NCI-H2081 (cell line): ENCODE measurements at regions not wholly inside any gene's neighbourhood (a gene's known extent, or its start where the extent isn't known, plus 50 kb on each side); places are given as distances from the start of the nearest gene placed in this dataset.
"Not testable (repeated sequence)": the region's sequence is repeated elsewhere in the genome, so short reads cannot be mapped to it uniquely, and the experiment has no call there.

Source experiments
- DNase-seq, 2 experiments: peaks; one replicate each; lab custom pipeline; 2025; lab: John Stamatoyannopoulos, UW

DNA sequence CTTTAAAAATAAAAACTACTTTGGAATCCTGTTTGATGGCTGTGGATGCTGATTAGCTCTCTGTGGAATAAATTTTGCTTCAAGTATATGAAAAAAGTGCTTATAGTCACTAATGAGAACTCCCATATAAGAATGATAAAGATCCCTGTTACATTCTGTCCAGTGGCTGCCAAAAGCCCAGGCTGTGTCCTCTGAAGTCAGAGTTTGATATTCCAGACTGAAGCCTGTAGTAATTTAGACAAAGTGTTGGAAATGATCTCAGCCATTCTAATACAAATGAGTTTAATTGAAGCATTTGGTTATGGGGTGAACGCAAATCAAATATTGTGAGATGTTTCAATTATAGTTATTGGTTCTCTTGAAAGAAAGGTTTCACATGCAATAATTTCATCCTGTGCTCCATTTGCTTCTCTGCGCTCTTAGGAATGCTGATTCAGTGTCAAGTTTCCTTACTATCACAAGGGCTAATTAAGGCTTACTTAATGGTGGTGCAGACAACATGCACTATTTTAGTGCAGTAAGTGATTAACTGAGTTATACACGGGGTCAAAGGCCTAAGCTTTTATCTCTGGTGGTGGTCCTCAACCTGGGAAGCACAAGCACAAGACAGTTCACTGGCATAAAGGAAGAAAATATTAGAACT is 867.6 kb downstream of the SORCS1 start:
- DNase-seq: no peak

DNA sequence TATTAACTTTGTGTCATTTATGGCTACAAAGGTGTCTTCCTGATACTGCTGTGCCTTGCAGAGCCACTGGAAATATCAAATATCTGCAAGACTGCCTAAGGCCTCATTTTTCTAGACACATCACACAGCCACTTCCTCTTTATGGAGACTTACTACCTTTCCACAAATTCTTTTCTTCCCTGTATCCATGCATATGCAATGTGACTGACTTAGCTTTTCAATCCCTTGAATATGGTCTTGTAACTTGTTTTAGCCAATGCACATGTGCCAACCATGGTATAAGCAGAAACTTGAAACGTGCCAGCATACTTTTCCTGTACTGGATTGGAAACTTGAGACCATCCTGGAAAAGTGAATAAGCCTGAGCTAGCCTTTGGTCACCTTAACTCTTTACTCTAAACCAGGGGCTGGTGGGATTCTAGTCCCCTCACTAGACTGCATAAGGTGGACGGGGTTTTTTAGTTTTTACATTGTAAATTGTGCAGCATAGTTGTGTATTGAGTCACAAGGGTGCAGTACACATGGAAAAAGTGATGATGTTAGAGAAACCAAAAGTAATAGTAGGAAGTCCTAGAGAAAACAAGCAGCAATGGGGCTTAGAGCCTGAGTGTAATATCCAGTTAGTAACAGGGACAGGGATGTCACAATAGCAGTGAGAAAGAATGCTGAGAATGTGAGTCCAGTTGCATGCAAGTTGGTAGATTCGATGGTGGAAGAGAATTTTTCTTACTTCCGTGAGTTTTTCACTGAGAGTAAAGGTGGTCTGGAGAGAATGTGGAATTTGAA is 879.5 kb downstream of the SORCS1 start:
- no peak for DNase-seq

DNA sequence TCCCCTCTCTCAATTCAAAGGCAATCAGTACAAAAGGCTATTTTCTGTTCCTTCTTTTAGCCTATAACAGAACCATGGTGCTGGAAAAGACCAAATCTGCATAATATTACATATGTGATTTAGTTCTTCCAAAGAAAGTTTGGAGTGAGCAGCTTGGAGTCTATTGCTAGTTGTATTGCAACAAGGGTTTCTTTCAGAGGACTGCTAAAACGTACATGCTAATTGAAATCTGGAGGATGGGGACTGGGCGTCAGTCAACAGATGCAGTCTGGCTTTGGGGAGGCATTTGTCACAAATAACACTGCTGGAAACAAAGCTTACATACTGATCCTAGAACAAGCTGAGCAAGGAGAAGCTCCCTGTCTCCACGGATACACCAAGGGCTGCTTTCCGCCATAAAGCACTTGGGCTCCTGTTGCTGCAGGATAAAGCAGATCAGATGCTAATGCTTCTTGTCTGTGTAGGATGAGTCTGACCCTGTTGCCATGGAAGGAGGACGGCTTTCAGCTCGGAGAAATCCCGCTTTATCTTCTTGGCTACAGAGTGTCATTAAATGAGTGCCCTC is 883.5 kb downstream of the SORCS1 start:
- no peak for DNase-seq

DNA sequence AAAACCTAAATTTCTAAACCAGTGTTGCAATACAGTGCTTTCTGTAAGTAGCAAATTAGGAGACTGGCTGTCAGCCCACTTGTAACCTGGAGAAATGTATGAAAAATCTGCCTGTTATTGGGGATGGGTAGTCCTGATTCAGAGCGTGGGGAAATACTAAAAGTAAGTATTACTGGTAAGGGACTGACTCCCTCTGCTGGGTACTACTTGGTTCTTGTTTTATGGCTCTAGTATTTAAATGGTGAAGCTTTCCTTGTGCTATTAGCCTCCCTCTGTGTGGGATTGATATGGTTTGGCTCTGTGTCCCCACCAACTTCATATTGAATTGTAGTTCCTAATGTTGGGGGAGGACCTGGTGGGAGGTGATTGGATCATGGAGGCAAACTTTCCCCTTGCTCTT is 886.1 kb downstream of the SORCS1 start:
- DNase-seq: no peak

DNA sequence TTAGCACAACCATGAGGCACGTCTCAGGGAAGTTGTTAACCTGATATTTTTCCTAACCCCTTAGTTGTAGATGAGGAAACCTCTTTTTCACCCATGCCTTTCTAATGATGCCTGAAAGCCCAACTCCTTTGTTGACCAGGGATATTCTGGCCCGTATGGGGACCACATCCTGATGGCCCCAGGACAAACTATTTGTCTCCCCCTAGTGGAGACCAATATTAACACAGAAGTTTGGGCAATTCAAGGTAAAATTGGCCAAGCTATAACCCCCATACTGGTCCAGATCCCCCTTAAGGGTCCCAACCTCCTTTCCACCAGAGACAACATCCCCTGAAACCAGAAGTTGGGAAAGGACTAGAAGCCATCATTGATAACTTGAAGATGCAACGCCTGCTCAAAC is 893.3 kb downstream of the SORCS1 start:
- no peak for DNase-seq

DNA sequence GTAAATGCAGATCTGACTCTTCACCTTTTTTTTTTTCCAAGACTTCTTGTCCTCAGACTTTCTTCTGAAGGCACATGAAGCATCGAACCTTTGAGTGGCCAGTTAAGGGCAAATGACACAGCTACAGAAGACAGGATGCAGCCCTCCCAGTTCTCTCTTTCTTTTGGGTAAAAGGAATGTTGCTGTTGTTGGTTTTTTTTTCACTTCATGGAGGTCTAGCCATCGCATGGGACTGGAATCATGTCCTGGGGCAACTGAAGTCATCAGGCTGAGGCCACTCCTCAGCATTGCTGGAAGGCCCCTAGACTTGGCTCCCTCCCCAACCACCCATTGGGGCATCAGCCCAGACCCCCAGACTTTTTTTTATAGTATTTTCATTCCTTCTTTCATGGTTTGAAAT is 896.5 kb downstream of the SORCS1 start:
- no peak for DNase-seq

DNA sequence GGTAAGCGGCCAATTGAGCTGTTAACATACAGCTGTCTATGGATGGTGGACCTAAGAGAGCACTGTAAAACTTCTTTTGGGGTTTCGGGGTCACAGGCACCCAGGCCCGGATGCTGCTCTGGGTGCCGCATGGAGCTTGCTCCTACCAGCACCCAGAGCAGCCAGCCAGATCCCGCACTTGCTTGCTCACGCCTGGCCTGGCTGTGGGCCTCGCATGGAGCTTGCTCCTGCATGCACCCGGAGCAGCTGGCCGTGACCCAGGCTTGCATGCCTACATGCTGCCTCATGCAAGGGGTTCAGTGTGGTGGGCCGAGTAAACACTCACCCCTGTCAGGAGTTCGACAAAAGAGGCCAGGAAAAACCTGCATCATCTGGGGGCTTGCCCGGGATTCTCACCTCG is 896.9 kb downstream of the SORCS1 start:
- no peak for DNase-seq

DNA sequence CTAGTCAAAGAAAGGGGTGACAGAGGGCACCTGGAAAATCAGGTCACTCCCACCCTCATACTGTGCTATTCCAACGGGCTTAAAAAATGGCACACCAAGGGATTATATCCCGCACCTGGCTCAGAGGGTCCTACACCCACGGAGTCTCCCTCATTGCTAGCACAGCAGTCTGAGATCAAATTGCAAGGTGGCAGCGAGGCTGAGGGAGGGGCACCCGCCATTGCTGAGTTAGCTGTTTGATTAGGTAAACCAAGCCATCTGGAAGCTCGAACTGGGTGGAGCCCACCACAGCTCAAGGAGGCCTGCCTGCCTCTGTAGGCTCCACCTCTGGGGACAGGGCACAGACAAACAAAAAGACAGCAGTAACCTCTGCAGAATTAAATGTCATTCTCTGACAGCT is 907.1 kb downstream of the SORCS1 start:
- not testable (repeated sequence) for DNase-seq

DNA sequence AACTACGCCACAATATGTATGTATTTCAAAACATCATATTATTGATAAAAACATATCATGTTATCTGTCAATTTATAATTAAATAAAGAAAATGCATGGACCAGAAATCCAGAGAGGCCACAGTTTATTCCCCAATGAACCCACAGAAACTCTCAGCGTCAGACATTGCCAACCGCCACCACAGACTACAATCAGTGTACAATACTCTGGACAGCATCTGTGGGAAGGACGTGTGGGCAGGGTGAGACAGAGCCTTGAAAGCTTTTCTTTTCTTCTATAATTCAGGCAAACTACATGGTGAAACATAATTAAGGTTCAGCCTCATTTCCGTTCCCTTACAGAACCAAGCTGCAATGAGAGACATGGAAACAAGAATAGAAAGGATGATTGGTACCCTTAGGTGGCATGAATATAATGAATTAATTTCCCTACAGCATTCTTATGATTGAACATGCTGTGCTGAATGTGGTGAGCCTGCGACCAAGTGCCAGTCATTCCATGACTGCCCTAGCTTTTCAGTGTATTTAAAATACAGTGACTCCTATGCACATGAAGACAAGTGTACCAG is 909.3 kb downstream of the SORCS1 start:
- DNase-seq: no peak

DNA sequence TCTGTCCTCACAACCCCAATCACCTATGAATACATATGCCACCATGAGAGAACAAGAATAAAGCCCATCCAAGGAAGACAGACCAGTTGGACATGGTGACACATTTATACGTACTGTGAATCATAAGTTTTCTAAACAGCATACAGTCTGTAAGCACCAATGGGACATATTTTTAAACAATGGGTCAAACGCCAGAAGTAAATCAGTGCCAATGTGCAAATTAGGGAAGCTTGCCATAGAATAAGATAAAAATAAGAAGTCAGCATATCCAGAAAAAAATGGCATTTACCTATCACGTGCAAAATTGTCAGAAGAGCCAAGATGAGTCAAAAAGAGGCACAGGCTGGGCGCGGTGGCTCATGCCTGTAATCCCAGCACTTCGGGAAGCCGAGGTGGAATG is 910.4 kb downstream of the SORCS1 start:
- no peak for DNase-seq

DNA sequence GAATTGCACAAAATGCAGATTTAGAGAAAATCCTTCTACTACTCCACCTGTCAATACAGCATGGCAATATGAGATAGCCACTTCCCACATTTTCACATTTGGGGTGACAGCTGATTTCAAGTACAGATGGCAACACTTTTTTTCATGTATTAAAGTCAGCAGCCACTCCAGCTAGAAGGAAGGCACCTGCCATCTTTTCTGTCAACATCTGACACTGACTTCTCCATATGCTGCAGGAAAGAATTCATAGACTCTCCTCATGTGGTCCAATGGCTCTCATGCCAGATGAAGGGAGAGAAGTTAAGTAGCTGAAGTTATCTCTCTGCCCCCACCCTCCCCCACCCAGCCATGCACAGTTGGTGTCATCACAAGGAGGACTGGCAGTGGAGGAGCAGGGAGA is 912.0 kb downstream of the SORCS1 start:
- DNase-seq: no peak

DNA sequence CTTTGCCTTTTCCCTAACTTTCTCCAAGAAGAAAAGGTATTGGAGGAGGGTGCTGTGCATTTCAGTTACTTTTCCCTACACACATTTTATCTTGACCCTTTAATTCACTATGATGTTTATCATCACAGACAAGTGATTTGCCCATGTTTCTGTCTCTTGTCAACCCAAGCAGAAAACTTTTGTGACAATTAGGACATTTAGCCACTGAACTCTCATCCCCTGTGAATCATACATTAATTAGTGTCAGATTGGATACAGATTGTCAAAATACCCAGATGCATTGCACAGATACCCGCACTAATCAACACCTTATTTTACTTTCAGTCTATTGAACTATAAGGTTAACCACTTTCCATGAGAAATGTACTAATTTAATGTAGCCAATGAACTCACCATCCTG is 912.9 kb downstream of the SORCS1 start:
- no peak for DNase-seq

DNA sequence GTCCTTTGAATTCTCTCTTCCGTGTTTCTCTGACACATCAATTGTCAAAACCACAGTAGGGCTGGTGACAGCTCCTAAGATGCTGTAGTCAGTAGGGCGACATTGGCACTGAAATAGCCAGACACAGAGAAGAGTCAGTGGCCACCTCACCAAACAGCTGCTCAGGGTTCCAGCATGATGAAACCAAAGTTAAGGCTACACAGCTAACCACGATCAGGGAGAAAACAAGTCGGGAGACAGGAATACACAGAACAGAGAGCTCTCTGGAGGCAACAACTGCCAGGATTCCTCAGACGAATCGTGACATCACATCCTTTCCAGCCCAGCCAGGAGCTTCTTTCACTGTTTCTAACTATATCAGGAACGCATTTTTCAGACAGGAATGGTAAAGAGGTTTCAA is 922.2 kb downstream of the SORCS1 start:
- DNase-seq: no peak

DNA sequence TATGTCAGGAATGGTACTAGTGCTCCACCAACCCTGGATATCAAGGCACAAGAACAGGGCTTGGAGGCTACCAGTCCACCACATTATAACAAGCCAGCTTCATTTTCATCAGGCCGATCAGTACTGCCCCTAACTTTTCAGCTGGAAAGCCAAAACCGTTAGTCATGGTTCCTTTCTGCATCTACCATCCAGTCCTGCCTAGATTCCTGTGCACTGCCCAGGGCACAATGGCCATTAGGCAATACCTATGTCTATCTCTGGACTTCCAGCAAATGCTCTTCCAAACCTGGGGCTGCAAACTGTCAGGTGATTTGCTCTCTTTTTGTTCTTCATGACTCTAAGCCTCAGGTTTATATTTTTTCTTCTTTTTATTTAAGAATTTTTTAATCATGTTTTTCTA is 937.7 kb downstream of the SORCS1 start:
- no peak for DNase-seq

DNA sequence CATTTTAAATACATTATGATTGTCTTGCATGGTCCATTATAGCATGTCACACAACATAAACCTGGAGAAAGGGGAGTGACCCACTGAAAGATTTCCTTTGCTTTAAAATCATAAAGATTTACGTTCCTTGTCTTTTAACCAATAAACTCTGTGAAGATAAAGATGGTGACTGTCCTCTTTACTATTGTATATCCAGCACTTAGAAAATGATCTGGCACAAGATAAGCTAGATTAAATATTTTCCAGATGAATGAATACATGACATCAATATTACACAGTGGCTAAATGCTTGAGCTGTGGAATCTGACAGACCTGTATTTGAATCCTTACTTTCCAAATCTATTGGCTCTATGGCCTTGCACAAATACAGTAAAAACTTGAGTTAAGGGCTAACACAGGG is 938.4 kb downstream of the SORCS1 start:
- DNase-seq: no peak

DNA sequence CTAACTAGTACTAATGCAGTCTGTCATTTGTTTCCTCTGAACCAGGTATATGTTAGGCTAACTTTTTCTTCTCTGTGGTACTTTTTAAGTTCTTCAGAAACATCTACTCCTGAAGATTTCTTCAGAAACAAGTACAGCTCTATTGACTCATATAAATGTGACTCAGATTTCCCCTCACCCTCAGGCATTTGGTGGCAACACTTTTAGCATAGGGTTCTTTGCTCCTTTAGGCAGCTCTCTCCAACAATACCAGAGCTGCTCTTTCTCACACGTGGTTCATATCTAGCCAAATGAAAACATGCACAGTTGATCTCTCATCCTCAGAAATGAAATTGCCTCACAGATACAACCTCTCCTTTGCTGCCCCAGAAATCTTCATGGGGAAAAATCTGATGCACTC is 939.8 kb downstream of the SORCS1 start:
- no peak for DNase-seq

DNA sequence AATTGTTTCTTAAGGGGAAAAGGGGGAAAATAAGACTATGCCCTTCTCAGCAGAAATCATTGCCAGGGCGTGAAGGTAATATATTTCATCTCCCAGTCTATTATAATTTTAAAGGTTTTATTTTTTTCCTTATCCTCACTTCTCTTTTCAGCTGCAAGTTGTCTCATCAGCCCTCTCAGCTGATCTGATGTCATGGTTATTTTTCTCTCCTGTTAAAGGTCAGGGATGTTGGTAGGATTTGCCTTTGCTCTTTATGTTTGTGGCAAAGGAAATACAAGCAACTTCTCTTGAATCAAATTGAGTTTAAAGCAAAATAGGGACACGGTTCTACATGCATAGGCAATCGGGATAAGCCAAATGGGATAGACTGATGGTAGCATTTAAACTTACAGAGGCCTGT is 946.9 kb downstream of the SORCS1 start:
- no peak for DNase-seq

DNA sequence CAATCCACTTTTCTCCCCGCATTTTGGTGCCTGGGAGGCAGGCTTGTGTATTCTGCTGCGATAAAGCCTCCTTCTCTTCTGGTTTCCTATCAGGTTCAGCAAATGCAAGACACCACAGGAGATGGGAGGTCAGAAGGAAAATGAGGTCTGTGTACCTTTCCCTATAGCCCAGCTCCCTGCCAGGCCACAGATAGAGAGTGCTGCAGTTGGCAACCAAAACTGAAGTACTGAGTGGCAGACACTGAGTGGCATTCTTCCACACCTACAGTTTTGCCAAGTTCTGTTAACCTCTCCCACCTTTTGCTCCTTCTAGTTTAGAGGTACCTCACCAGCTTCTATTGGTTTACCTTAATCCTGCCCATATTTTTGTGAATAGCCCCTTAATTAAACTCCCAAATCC is 948.4 kb downstream of the SORCS1 start:
- no peak for DNase-seq

DNA sequence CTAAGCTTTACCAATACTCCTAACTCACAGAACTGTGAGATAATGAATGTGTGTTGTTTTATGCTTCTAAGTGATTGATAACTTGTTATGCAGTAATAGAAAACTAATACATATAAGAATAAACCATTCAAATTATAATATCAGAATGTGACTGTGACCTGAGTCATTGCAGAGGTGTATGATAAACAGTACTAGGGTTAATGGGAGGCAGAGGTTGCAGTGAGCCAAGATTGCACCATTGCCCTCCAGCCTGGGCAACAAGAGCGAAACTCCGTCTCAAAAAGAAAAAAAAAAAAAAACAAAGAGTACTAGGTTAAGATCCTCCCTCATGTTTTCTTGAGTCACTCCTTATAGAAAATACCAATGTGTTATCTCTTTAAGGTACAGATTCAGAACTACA is 950.3 kb downstream of the SORCS1 start:
- DNase-seq: no peak

DNA sequence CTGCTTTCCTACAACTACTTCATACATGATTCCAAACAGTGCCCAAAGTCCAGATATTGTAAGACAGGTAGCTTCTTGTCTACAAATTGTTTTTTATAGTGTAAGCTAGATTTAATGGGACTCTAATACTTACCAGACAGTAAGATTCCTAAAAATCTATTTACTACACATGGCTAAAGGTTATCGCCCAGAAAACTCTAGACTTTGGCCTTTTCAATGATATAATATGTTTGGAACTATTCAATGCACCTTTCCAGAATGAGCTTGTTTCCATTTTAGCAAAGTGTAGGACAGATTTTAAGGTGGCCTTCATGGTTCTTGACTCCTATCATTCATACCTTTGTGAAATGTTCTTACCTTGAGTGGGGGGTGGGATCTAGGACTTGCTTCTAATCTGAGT is 951.0 kb downstream of the SORCS1 start:
- DNase-seq: no peak

DNA sequence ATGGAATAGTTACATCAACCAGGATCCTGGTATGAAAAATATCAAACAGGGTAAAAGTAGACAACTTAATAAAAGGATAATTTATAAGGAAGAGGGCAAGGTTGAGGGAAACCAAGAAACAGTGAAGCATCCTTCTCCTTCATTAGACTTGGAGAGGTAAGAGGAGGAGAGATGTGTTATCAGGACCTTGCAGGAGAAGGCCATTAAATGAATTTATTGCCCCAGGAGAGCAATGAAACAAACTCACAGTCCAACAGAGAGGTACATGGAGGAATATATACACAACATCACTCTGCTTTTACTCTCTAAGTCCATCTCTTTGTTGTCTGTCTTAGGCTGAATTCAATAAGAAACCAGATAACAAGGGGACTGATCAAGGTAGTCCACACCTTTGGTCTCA is 966.2 kb downstream of the SORCS1 start:
- no peak for DNase-seq

DNA sequence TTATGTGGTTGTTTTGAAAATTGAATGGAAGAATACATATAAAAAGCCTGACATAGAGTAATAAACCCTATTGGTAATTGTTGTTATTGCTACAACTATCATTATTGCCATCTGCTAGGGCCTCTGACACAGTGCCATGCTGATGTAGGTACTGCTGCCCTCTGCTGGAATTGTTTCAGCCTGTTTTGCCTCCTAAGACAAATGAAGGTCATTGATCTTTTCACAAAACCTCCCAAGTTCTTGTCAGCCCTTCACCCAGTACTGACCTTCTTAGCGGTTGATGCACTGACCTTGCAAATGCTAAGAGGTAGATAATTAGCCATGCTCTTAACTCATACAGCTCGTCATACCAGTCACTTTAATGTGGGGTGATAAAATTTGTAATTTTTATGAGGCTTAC is 975.2 kb downstream of the SORCS1 start:
- no peak for DNase-seq

DNA sequence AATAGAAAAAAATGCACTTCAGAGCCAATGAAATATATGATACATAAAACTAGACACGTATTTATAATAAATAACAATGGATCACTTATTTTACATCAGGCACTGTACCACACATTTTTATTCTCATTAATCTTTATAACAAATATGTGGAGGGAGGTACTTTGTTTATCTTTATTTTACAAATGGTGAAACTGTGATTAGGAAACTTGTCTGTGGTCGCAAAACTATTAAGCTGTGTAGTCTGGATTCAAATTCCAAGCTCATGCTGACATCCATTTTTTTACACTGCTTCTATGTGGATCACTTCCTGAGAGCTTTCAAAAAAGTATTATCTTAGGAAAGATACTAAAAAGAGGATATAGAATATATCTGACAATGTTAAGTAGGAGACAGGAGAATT is 978.6 kb downstream of the SORCS1 start:
- no peak for DNase-seq
